IMR-90 (cell line): ENCODE measurements at regions not wholly inside any gene's neighbourhood (a gene's known extent, or its start where the extent isn't known, plus 50 kb on each side); places are given as distances from the start of the nearest gene placed in this dataset.

Experiments
- ATAC-seq: fragments of 200-7000 bp; cut with Tn5 transposase; 2 replicates; pipeline ENCODE4 v1.9.1; 2020; ENCODE audit warnings: low read depth, mild to moderate bottlenecking, moderate library complexity
- BruUV-seq: library from RNA; stranded (reverse); fragments of 400-500 nt; replicated peaks from 2 replicates; lab custom pipeline; 2021; lab: Mats Ljungman, UMichigan
- CTCF ChIA-PET: fragments of 300-600 bp; formaldehyde crosslinking; extraction: SDS; loops from one replicate; lab custom pipeline; 2021; ENCODE audit warnings: antibody characterized with exemption; lab: Yijun Ruan, JAX
- POLR2A ChIA-PET: fragments of 300-600 bp; sonication (Branson Sonifier 250); formaldehyde crosslinking; loops from one replicate; lab custom pipeline; 2022; ENCODE audit warnings: antibody characterized with exemption; ENCODE audit not compliant: unreplicated experiment; lab: Charles Lee
- DNase-seq: peaks from one replicate; pipeline ENCODE4 v3.0.0; 2013
- H2AFZ ChIP-seq: replicated peaks from 2 replicates; pipeline ENCODE3; 2013; ENCODE audit warnings: low read length, mild to moderate bottlenecking; ENCODE audit not compliant: poor library complexity
- H2AK5ac ChIP-seq: 2 replicates; pipeline ENCODE4 v1.6.1; 2013; ENCODE audit warnings: low read depth, low read length, inconsistent platforms
- H2AK9ac ChIP-seq: replicated peaks from 2 replicates; pipeline ENCODE3; 2013; ENCODE audit warnings: mild to moderate bottlenecking, low read depth, low read length, moderate library complexity; ENCODE audit not compliant: poor library complexity
- H2BK120ac ChIP-seq: 2 replicates; pipeline ENCODE4 v1.6.1; 2013; ENCODE audit warnings: low read depth, low read length, inconsistent platforms
- H2BK15ac ChIP-seq: 3 replicates; pipeline ENCODE4 v1.6.1; 2013; ENCODE audit warnings: low read depth, low read length, inconsistent platforms
- H2BK20ac ChIP-seq: 2 replicates; pipeline ENCODE4 v1.6.1; 2013; ENCODE audit warnings: low read depth, mild to moderate bottlenecking, inconsistent platforms, low read length, moderate library complexity
- H2BK5ac ChIP-seq: 2 replicates; pipeline ENCODE4 v1.6.1; 2013; ENCODE audit warnings: mild to moderate bottlenecking, low read depth, low read length, inconsistent platforms; ENCODE audit not compliant: poor library complexity, severe bottlenecking
- H3K14ac ChIP-seq: replicated peaks from 2 replicates; pipeline ENCODE4 v1.6.1; 2013; ENCODE audit warnings: low read depth, low read length, inconsistent platforms
- H3K18ac ChIP-seq: 2 replicates; pipeline ENCODE4 v1.6.1; 2013; ENCODE audit warnings: low read depth, low read length, control low read depth
- H3K23ac ChIP-seq: 2 replicates; pipeline ENCODE4 v1.6.1; 2013; ENCODE audit warnings: low read depth, low read length, inconsistent platforms
- H3K27ac ChIP-seq: 2 replicates; pipeline ENCODE4 v1.5.1; 2013; ENCODE audit warnings: mild to moderate bottlenecking, control low read depth, low read length; ENCODE audit not compliant: insufficient read depth
- H3K27me3 ChIP-seq: 2 replicates; pipeline ENCODE4 v1.6.1; 2013; ENCODE audit warnings: low read length; ENCODE audit not compliant: control insufficient read depth, insufficient read depth
- H3K36me3 ChIP-seq: 2 replicates; pipeline ENCODE4 v1.6.1; 2013; ENCODE audit warnings: low read length, mixed read lengths; ENCODE audit not compliant: control insufficient read depth, insufficient read depth
- H3K4ac ChIP-seq: 2 replicates; pipeline ENCODE4 v1.6.1; 2013; ENCODE audit warnings: low read depth, low read length, inconsistent platforms
- H3K4me1 ChIP-seq: 2 replicates; pipeline ENCODE4 v1.6.1; 2013; ENCODE audit warnings: low read length, mixed read lengths; ENCODE audit not compliant: control insufficient read depth, insufficient read depth
- H3K4me2 ChIP-seq: 2 replicates; pipeline ENCODE4 v1.6.1; 2013; ENCODE audit warnings: low read depth, mild to moderate bottlenecking, control low read depth, low read length, moderate library complexity
- H3K4me3 ChIP-seq: 2 replicates; pipeline ENCODE4 v1.5.1; 2013; ENCODE audit warnings: low read depth, mild to moderate bottlenecking, control low read depth, low read length, moderate library complexity; ENCODE audit not compliant: insufficient read depth
- H3K56ac ChIP-seq: 2 replicates; pipeline ENCODE4 v1.6.1; 2013; ENCODE audit warnings: low read length, inconsistent platforms; ENCODE audit not compliant: insufficient read depth; ENCODE audit errors: extremely low read depth
- H3K79me1 ChIP-seq, 2 experiments: 2 replicates each; pipeline ENCODE4 v1.6.1; 2013; ENCODE audit warnings: low read length in 2 of 2, inconsistent platforms in 1 of 2, low read depth in 1 of 2
- H3K9ac ChIP-seq: 2 replicates; pipeline ENCODE4 v1.6.1; 2013; ENCODE audit warnings: low read depth, low read length, control low read depth
- H3K9me1 ChIP-seq: 2 replicates; pipeline ENCODE4 v1.6.1; 2013; ENCODE audit warnings: low read length, inconsistent platforms; ENCODE audit not compliant: insufficient read depth
- H3K9me3 ChIP-seq: 2 replicates; pipeline ENCODE4 v1.6.1; 2013; ENCODE audit warnings: low read length; ENCODE audit not compliant: control insufficient read depth, insufficient read depth
- H4K20me1 ChIP-seq: 2 replicates; pipeline ENCODE4 v1.6.1; 2013; ENCODE audit warnings: low read length, inconsistent platforms; ENCODE audit not compliant: insufficient read depth
- H4K5ac ChIP-seq: 2 replicates; pipeline ENCODE4 v1.6.1; 2013; ENCODE audit warnings: mild to moderate bottlenecking, low read depth, low read length, control low read depth
- H4K8ac ChIP-seq, 2 experiments: 2 replicates each; pipeline ENCODE4 v1.6.1; 2013; ENCODE audit warnings: low read depth in 2 of 2, low read length in 2 of 2, control low read depth in 1 of 2, inconsistent platforms in 1 of 2
- H4K91ac ChIP-seq: 2 replicates; pipeline ENCODE4 v1.6.1; 2013; ENCODE audit warnings: low read depth, low read length, inconsistent platforms; ENCODE audit not compliant: insufficient read depth
- BHLHE40 ChIP-seq: fragments of 150-350 bp; IDR thresholded peaks from 2 replicates; pipeline ENCODE4 v1.6.1; 2016; ENCODE audit warnings: mild to moderate bottlenecking, low read depth, low read length
- CEBPB ChIP-seq: IDR thresholded peaks from 2 replicates; pipeline ENCODE4 v1.6.1; 2012; ENCODE audit warnings: low read depth, low read length, improper control_type of control experiment
- CHD1 ChIP-seq: IDR thresholded peaks from 2 replicates; pipeline ENCODE4 v1.6.1; 2012; ENCODE audit warnings: low read depth, low read length, improper control_type of control experiment
- FOS ChIP-seq: fragments of 150-350 bp; IDR thresholded peaks from 2 replicates; pipeline ENCODE4 v1.6.1; 2016; ENCODE audit warnings: low read depth, low read length
- MAFK ChIP-seq: IDR thresholded peaks from 2 replicates; pipeline ENCODE4 v1.6.1; 2012; ENCODE audit warnings: low read depth, low read length, improper control_type of control experiment
- MAZ ChIP-seq: IDR thresholded peaks from 2 replicates; pipeline ENCODE4 v1.6.1; 2012; ENCODE audit warnings: low read depth, mild to moderate bottlenecking, low read length, improper control_type of control experiment, moderate library complexity, borderline replicate concordance
- MXI1 ChIP-seq: IDR thresholded peaks from 2 replicates; pipeline ENCODE4 v1.6.1; 2012; ENCODE audit warnings: low read depth, mild to moderate bottlenecking, low read length, moderate library complexity, borderline replicate concordance
- NFE2L2 ChIP-seq: fragments of 150-350 bp; IDR thresholded peaks from 2 replicates; pipeline ENCODE4 v1.6.1; 2016; ENCODE audit warnings: low read depth, mild to moderate bottlenecking, low read length
- POLR2A ChIP-seq: IDR thresholded peaks from 2 replicates; pipeline ENCODE4 v1.6.1; 2012; ENCODE audit warnings: mild to moderate bottlenecking, low read depth, low read length
- RAD21 ChIP-seq: IDR thresholded peaks from 2 replicates; pipeline ENCODE4 v1.6.1; 2012; ENCODE audit warnings: low read length, improper control_type of control experiment
- RCOR1 ChIP-seq: IDR thresholded peaks from 2 replicates; pipeline ENCODE4 v1.6.1; 2012; ENCODE audit warnings: mild to moderate bottlenecking, low read length, improper control_type of control experiment; ENCODE audit not compliant: insufficient replicate concordance
- RFX5 ChIP-seq: IDR thresholded peaks from 2 replicates; pipeline ENCODE4 v1.8.0; 2012; ENCODE audit warnings: low read depth, mild to moderate bottlenecking, low read length, moderate library complexity
- SMC3 ChIP-seq: fragments of 150-350 bp; IDR thresholded peaks from 2 replicates; pipeline ENCODE4 v1.6.1; 2016; ENCODE audit warnings: low read depth, mild to moderate bottlenecking, antibody characterized with exemption, low read length, moderate library complexity
- USF2 ChIP-seq: fragments of 150-350 bp; IDR thresholded peaks from 2 replicates; pipeline ENCODE4 v1.6.1; 2017; ENCODE audit warnings: mild to moderate bottlenecking, antibody characterized with exemption, low read length, low read depth
- WGBS, 2 experiments: methylation state at CpG; one replicate each; pipeline versions ENCODE4 v1.1.5 to v1.1.7; 2013; ENCODE audit warnings: missing lambda C conversion rate in 2 of 2; ENCODE audit not compliant: insufficient read length in 1 of 2; ENCODE audit errors: extremely low coverage in 2 of 2; 5-methylcytosine and 5-hydroxymethylcytosine counted together
- dilution Hi-C: fragments of 300-500 bp; cut with HindIII; formaldehyde crosslinking; loops from one replicate; pipeline ENCODE4 v1.14.3; 2018; ENCODE audit warnings: low sequenced_read_pairs; ENCODE audit not compliant: unreplicated experiment
- in situ Hi-C: fragments of 300-500 bp; cut with MboI; formaldehyde crosslinking; loops from 3 replicates; pipeline ENCODE4 v1.14.3; 2019; ENCODE audit warnings: low sequenced_read_pairs, inconsistent platforms, mixed read lengths
- intact Hi-C: fragments of 100-400 bp; cut with micrococcal nuclease; formaldehyde crosslinking; loops from 2 replicates; pipeline ENCODE4 v1.10.0; 2022
- TF ChIP-seq, protein P1 (sequence below): conservative IDR thresholded peaks from 2 replicates; pipeline ENCODE4 v1.5.1; 2012; ENCODE audit warnings: mild to moderate bottlenecking, low read depth, low read length, improper control_type of control experiment
- TF ChIP-seq, protein P2 (sequence below): fragments of 150-350 bp; IDR thresholded peaks from 2 replicates; pipeline ENCODE4 v1.6.1; 2016; ENCODE audit warnings: low read depth, mild to moderate bottlenecking, low read length, moderate library complexity, borderline replicate concordance

DNA sequence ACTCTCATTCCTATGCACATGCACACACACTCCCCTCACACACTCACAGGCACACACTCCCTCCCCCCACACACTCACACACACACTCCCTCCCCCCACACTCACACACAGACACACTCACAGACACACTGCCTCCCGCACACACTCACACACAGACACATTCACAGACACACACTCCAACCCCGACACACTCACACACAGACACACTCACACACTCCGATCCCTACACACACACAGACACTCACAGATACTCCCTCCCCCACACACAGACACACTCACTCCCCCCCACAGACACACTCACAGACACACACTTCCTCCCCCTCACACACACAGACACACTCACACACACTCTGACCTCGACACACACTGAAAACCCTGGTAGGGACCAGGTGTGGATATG is 176.2 kb downstream of the TFAP2C start:
- DNase-seq (no peak), ATAC-seq (no peak)
- Histone ChIP-seq H4K20me1 (no peaks in the 10 kb centered on the region), H2AK9ac (no peak overlapping the region), H4K8ac (no peak overlapping the region), H2AFZ (no peak overlapping the region), H3K4me1 (peaks cover 2% of the 10 kb centered on the region; the same call in 1 of the 2 replicates), H3K4me2 (no peak overlapping the region), H3K9ac (no peak overlapping the region), H3K56ac (no peak overlapping the region), H3K79me1 (no peaks in the 10 kb centered on the region), H3K4ac (no peak overlapping the region), H3K9me1 (no peaks in the 10 kb centered on the region), H4K5ac (no peak overlapping the region), H2BK15ac (no peak overlapping the region), H2BK20ac (no peak overlapping the region), H3K23ac (no peak overlapping the region), H3K9me3 (0 out of 2 replicates have a peak, but pooled peaks cover 4% of the 10 kb centered on the region), H3K14ac (no peak overlapping the region), H2BK120ac (no peak overlapping the region), H2AK5ac (peak overlapping the region; percentile 47; the same call in 1 of the 2 replicates), H3K27ac (no peak overlapping the region), H4K91ac (no peak overlapping the region), H3K27me3 (peaks cover 30% of the 10 kb centered on the region), H3K18ac (no peak overlapping the region), H3K36me3 (no peaks in the 10 kb centered on the region), H2BK5ac (peak overlapping the region; percentile 46), H3K4me3 (no peak overlapping the region)
- in situ Hi-C loops (no loop called here), dilution Hi-C loops (no loop called here), intact Hi-C loops (no loop called here)
- CTCF ChIA-PET, result no interaction called here
- TF ChIP-seq MXI1, result no peak
- TF ChIP-seq, protein P1, sequence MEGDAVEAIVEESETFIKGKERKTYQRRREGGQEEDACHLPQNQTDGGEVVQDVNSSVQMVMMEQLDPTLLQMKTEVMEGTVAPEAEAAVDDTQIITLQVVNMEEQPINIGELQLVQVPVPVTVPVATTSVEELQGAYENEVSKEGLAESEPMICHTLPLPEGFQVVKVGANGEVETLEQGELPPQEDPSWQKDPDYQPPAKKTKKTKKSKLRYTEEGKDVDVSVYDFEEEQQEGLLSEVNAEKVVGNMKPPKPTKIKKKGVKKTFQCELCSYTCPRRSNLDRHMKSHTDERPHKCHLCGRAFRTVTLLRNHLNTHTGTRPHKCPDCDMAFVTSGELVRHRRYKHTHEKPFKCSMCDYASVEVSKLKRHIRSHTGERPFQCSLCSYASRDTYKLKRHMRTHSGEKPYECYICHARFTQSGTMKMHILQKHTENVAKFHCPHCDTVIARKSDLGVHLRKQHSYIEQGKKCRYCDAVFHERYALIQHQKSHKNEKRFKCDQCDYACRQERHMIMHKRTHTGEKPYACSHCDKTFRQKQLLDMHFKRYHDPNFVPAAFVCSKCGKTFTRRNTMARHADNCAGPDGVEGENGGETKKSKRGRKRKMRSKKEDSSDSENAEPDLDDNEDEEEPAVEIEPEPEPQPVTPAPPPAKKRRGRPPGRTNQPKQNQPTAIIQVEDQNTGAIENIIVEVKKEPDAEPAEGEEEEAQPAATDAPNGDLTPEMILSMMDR, result no peak
- TF ChIP-seq BHLHE40, result no peak
- TF ChIP-seq CHD1, result no peak
- TF ChIP-seq MAZ, result no peak
- TF ChIP-seq POLR2A, result no peak
- no peak for TF ChIP-seq FOS
- TF ChIP-seq RAD21, result no peak
- no peak for TF ChIP-seq NFE2L2
- TF ChIP-seq, protein P2, sequence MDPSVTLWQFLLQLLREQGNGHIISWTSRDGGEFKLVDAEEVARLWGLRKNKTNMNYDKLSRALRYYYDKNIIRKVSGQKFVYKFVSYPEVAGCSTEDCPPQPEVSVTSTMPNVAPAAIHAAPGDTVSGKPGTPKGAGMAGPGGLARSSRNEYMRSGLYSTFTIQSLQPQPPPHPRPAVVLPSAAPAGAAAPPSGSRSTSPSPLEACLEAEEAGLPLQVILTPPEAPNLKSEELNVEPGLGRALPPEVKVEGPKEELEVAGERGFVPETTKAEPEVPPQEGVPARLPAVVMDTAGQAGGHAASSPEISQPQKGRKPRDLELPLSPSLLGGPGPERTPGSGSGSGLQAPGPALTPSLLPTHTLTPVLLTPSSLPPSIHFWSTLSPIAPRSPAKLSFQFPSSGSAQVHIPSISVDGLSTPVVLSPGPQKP, result no peak
- TF ChIP-seq RFX5, result no peak
- no peak for TF ChIP-seq MAFK
- no peak for TF ChIP-seq USF2
- TF ChIP-seq SMC3, result no peak
- TF ChIP-seq CEBPB, result no peak
- no peak for TF ChIP-seq RCOR1
- POLR2A ChIA-PET, result no interaction called here
- 100% methylated on average over 2 of the region's 4 CpGs; no CpG with 5 or more reads in 1 of the 2 experiments for WGBS, 2 experiments
- no TSS peak for BruUV-seq
